Uterus (tissue), 3 donors: ENCODE measurements at regions not wholly inside any gene's neighbourhood (a gene's known extent, or its start where the extent isn't known, plus 50 kb on each side); places are given as distances from the start of the nearest gene placed in this dataset.

Experiments used
- DNase-seq, 2 donors: peaks; one replicate each; pipeline ENCODE4 v3.0.0-alpha.2; 2019 to 2020
- H3K27ac ChIP-seq, 2 donors: fragments of 200-600 bp; sonication (generic); 1 replicate in 1 of 2; 2 replicates in 1 of 2; pipeline ENCODE4 v1.5.1; 2016 to 2018
- H3K27me3 ChIP-seq, 2 donors: fragments of 200-600 bp; sonication (generic); one replicate each; pipeline ENCODE4 v1.5.1; 2018 to 2019; ENCODE audit warnings: control low read depth in 1 of 2
- H3K36me3 ChIP-seq, 2 donors: fragments of 200-600 bp; sonication (generic); one replicate each; pipeline ENCODE4 v1.5.1; 2019; ENCODE audit warnings: control low read depth in 1 of 2
- H3K4me1 ChIP-seq, 2 donors: fragments of 200-600 bp; sonication (generic); one replicate each; pipeline ENCODE4 v1.5.1; 2018 to 2019; ENCODE audit warnings: control low read depth in 1 of 2
- H3K4me3 ChIP-seq, 2 donors: fragments of 200-600 bp; sonication (generic); 1 replicate in 1 of 2; 2 replicates in 1 of 2; pipeline ENCODE4 v1.5.1; 2018 to 2019; ENCODE audit warnings: mild to moderate bottlenecking in 1 of 2
- H3K9me3 ChIP-seq, 2 donors: fragments of 200-600 bp; sonication (generic); one replicate each; pipeline ENCODE4 v1.5.1; 2019; ENCODE audit warnings: control low read depth in 1 of 2
- POLR2A ChIP-seq, 2 donors: fragments of 450-650 bp; IDR thresholded peaks; one replicate each; pipeline ENCODE4 v1.6.1; 2016; ENCODE audit warnings: antibody characterized with exemption in 2 of 2, mild to moderate bottlenecking in 1 of 2, moderate library complexity in 1 of 2
- intact Hi-C: fragments of 100-400 bp; cut with DNase I; formaldehyde crosslinking; loops from one replicate; pipeline ENCODE4 v1.15.1; 2023; ENCODE audit warnings: low total_unique reads
- TF ChIP-seq, protein P1 (sequence below), 4 experiments: fragments of 200-600 bp in 2 of 4; fragments of 450-650 bp in 2 of 4; sonication (generic) in 2 of 4; IDR thresholded peaks; one replicate each; pipeline ENCODE4 v1.5.1; 2016 to 2019; ENCODE audit warnings: antibody characterized with exemption in 4 of 4, mild to moderate bottlenecking in 2 of 4, moderate library complexity in 1 of 4
- donor health status: DM: yes; HTN: yes; CAD: no.

DNA sequence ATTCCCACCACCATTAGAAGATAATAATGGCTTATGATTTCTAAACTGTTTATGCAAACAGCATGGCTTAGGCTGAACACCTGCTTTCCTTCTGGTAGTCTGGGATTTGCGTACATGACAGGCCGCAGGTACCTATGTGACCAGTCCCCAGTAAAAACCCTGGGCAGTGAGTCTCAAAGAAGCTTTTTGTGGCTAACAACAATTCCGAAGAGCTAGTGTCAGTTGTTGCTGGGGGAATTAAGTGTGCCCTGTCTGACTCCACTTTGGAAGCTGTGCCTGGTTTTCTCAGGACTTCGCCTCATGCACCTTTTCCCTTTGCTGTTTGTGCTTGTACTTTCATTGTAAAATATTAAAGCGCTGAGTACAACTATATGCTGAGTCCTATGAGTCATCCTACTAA lies 250.2 kb upstream of the MIR17HG start:
- H3K27ac ChIP-seq, result no peak overlapping the region
- intact Hi-C loops, result no loop called here
- no peaks in the 10 kb centered on the region for H3K27me3 ChIP-seq
- no peaks in the 10 kb centered on the region for H3K4me1 ChIP-seq
- H3K36me3 ChIP-seq, result no peaks in the 10 kb centered on the region
- DNase-seq, result no peak
- H3K9me3 ChIP-seq, result no peaks in the 10 kb centered on the region
- TF ChIP-seq, protein P1, sequence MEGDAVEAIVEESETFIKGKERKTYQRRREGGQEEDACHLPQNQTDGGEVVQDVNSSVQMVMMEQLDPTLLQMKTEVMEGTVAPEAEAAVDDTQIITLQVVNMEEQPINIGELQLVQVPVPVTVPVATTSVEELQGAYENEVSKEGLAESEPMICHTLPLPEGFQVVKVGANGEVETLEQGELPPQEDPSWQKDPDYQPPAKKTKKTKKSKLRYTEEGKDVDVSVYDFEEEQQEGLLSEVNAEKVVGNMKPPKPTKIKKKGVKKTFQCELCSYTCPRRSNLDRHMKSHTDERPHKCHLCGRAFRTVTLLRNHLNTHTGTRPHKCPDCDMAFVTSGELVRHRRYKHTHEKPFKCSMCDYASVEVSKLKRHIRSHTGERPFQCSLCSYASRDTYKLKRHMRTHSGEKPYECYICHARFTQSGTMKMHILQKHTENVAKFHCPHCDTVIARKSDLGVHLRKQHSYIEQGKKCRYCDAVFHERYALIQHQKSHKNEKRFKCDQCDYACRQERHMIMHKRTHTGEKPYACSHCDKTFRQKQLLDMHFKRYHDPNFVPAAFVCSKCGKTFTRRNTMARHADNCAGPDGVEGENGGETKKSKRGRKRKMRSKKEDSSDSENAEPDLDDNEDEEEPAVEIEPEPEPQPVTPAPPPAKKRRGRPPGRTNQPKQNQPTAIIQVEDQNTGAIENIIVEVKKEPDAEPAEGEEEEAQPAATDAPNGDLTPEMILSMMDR (IDR thresholded peaks at IDR 0.05), result no peak
- TF ChIP-seq POLR2A (IDR thresholded peaks at IDR 0.05), result no peak
- H3K4me3 ChIP-seq, result no peak overlapping the region

DNA sequence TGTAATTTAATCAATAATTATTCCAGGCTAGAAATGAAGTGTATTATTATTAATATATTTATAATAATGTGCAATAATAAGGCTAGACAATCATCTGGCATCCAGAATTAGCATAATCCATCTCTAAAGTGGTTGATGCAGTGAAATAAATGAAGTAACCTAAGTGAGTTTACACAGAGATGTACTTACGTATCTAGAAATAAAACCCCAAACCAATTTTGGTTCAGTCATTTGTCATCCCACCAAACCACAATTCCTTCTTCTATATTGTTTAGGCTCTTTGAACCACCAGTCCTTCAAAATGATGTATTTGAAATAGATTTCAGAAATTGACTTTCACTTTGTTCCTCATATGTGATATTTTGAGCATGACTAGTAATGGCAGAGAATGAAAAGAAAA lies 247.6 kb upstream of the MIR17HG start:
- no peak for TF ChIP-seq POLR2A (IDR thresholded peaks at IDR 0.05)
- TF ChIP-seq, protein P1 (IDR thresholded peaks at IDR 0.05), result no peak
- no peaks in the 10 kb centered on the region for H3K36me3 ChIP-seq
- no peak for DNase-seq
- no peaks in the 10 kb centered on the region for H3K4me1 ChIP-seq
- intact Hi-C loops, result no loop called here
- no peaks in the 10 kb centered on the region for H3K27me3 ChIP-seq
- no peaks in the 10 kb centered on the region for H3K9me3 ChIP-seq
- no peak overlapping the region for H3K27ac ChIP-seq
- no peak overlapping the region for H3K4me3 ChIP-seq

DNA sequence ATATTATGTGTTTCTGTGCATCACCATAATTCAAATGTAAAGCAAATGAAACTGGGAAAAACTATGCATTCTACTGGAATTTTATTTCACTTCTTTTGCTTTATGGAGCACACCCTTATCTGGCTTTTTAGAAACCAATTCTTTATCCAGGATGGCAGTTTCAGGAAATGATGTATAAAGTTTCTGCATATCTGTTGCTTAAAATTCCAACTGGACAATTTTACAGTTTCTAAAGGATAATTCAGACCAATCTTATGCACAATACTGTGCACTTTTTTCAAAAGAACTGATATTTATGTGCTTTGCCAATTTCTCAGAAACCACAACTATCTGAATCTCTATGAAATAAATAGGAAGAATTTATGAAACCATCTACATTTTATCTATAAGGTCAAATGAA lies 246.5 kb upstream of the MIR17HG start:
- Histone ChIP-seq H3K4me1 (no peaks in the 10 kb centered on the region), H3K27ac (no peak overlapping the region), H3K9me3 (no peaks in the 10 kb centered on the region), H3K27me3 (no peaks in the 10 kb centered on the region), H3K36me3 (no peaks in the 10 kb centered on the region), H3K4me3 (no peak overlapping the region)
- intact Hi-C loops, result no loop called here
- no peak for DNase-seq
- TF ChIP-seq, protein P1 (IDR thresholded peaks at IDR 0.05), result no peak
- no peak for TF ChIP-seq POLR2A (IDR thresholded peaks at IDR 0.05)

DNA sequence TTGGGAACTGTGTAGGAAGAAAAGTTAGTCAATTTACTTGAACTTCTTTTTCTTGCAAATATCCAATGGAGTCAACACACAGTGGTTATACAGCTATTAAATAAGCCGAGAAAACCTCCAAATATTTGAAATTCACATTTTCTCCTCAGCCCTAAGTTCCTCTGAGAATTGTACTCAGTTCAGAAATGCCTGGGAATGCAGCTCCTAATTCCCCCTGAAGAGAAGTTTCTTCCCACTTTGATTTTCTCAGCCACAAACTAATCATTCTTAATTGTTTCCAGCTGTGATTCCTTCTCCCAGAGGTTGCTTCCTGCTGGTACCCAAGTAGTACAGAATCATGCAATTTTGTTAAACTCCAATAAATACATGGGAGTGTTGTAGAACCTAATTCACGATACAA lies 246.1 kb upstream of the MIR17HG start:
- DNase-seq, result no peak
- intact Hi-C loops, result no loop called here
- no peaks in the 10 kb centered on the region for H3K9me3 ChIP-seq
- no peak overlapping the region for H3K27ac ChIP-seq
- H3K4me1 ChIP-seq, result no peaks in the 10 kb centered on the region
- H3K36me3 ChIP-seq, result no peaks in the 10 kb centered on the region
- H3K4me3 ChIP-seq, result no peak overlapping the region
- TF ChIP-seq POLR2A (IDR thresholded peaks at IDR 0.05), result no peak
- TF ChIP-seq, protein P1 (IDR thresholded peaks at IDR 0.05), result no peak
- H3K27me3 ChIP-seq, result no peaks in the 10 kb centered on the region

DNA sequence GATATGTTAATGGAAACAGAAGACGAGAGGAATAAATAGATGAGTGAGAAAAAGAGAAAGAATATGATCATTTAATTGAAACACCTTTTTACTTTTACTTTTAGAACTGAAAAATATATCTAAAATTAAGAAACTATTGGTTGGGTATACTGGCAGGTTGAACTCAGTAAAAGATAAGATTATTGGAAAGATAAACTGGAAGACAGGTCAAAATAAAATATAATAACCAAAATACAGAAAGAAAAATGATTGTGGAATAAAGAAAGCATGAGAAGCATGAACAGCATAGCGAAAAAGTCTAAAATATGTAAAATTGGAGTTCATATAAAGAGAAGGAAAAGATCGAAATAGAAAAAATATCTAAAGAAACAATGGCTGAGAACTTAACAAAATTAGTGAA lies 242.2 kb upstream of the MIR17HG start:
- no peak for DNase-seq
- no peak for TF ChIP-seq POLR2A (IDR thresholded peaks at IDR 0.05)
- TF ChIP-seq, protein P1 (IDR thresholded peaks at IDR 0.05), result no peak
- Histone ChIP-seq H3K27me3 (no peaks in the 10 kb centered on the region), H3K27ac (no peak overlapping the region), H3K4me3 (no peak overlapping the region), H3K36me3 (no peaks in the 10 kb centered on the region), H3K9me3 (no peaks in the 10 kb centered on the region), H3K4me1 (no peaks in the 10 kb centered on the region)
- intact Hi-C loops, result no loop called here
